PC-9 (cell line): ENCODE measurements at regions not wholly inside any gene's neighbourhood (a gene's known extent, or its start where the extent isn't known, plus 50 kb on each side); places are given as distances from the start of the nearest gene placed in this dataset.
"Not testable (repeated sequence)": the region's sequence is repeated elsewhere in the genome, so short reads cannot be mapped to it uniquely, and the experiment has no call there.

ENCODE experiments used
- BruUV-seq: library from RNA; stranded (reverse); fragments of 400-500 nt; replicated peaks from 2 replicates; lab custom pipeline; 2021; lab: Mats Ljungman, UMichigan
- CTCF ChIA-PET: fragments of 300-600 bp; sonication (Branson Sonifier 250); formaldehyde crosslinking; loops from one replicate; lab custom pipeline; 2022; ENCODE audit warnings: antibody characterized with exemption; lab: Charles Lee
- POLR2A ChIA-PET: fragments of 300-600 bp; sonication (Branson Sonifier 250); formaldehyde crosslinking; loops from one replicate; lab custom pipeline; 2022; ENCODE audit warnings: antibody characterized with exemption; ENCODE audit not compliant: unreplicated experiment; lab: Charles Lee
- DNase-seq, 2 experiments: peaks; one replicate each; pipeline versions ENCODE4 v3.0.0 to v3.0.0-alpha.2; 2015 to 2022; ENCODE audit warnings: mixed read lengths in 1 of 2
- H2AFZ ChIP-seq: fragments of 200-600 bp; sonication (generic); 2 replicates; pipeline ENCODE4 v1.8.1; 2017; ENCODE audit warnings: antibody characterized with exemption
- H3F3A ChIP-seq: fragments of 200-600 bp; sonication (generic); 2 replicates; pipeline ENCODE4 v1.8.1; 2017; ENCODE audit warnings: antibody characterized with exemption, mild to moderate bottlenecking, low read depth; ENCODE audit not compliant: insufficient read depth
- H3K27ac ChIP-seq: fragments of 200-600 bp; sonication (generic); 2 replicates; pipeline ENCODE4 v1.6.1; 2016; ENCODE audit warnings: mixed run types
- H3K27me3 ChIP-seq: fragments of 200-600 bp; sonication (generic); 2 replicates; pipeline ENCODE4 v1.6.1; 2016; ENCODE audit warnings: low read depth, mixed run types; ENCODE audit not compliant: insufficient read depth
- H3K36me3 ChIP-seq: fragments of 200-600 bp; sonication (generic); 2 replicates; pipeline ENCODE4 v1.6.1; 2016; ENCODE audit warnings: low read depth, mixed run types
- H3K4me1 ChIP-seq: fragments of 200-600 bp; sonication (generic); replicated peaks from 2 replicates; pipeline ENCODE4 v1.6.1; 2016; ENCODE audit warnings: mixed run types; ENCODE audit not compliant: insufficient read depth
- H3K4me2 ChIP-seq: fragments of 200-600 bp; sonication (generic); 2 replicates; pipeline ENCODE4 v1.6.1; 2017; ENCODE audit warnings: mixed run types
- H3K4me3 ChIP-seq: fragments of 200-600 bp; sonication (generic); 2 replicates; pipeline ENCODE4 v1.6.1; 2016; ENCODE audit warnings: mixed run types
- H3K79me2 ChIP-seq: fragments of 200-600 bp; sonication (generic); 2 replicates; pipeline ENCODE4 v1.6.1; 2017; ENCODE audit warnings: low read depth, mixed run types
- H3K9me2 ChIP-seq: fragments of 200-600 bp; sonication (generic); 2 replicates; pipeline ENCODE4 v1.8.1; 2017; ENCODE audit warnings: mild to moderate bottlenecking; ENCODE audit not compliant: insufficient read depth
- H3K9me3 ChIP-seq: fragments of 200-600 bp; sonication (generic); 2 replicates; pipeline ENCODE4 v1.8.1; 2016; ENCODE audit warnings: low read depth; ENCODE audit not compliant: insufficient read depth
- H4K20me1 ChIP-seq: fragments of 200-600 bp; sonication (generic); 2 replicates; pipeline ENCODE4 v1.8.1; 2017; ENCODE audit not compliant: insufficient read depth
- EZH2 ChIP-seq: fragments of 200-600 bp; sonication (generic); IDR thresholded peaks from 2 replicates; pipeline ENCODE4 v1.8.0; 2017; ENCODE audit warnings: antibody characterized with exemption, low read depth
- intact Hi-C: fragments of 100-400 bp; cut with micrococcal nuclease; formaldehyde crosslinking; loops from one replicate; pipeline ENCODE4 v1.10.0; 2022; ENCODE audit not compliant: unreplicated experiment
- TF ChIP-seq, protein P1 (sequence below): fragments of 200-600 bp; sonication (generic); conservative IDR thresholded peaks from 2 replicates; pipeline ENCODE4 v1.6.1; 2017; ENCODE audit warnings: mixed run types, antibody characterized with exemption, mild to moderate bottlenecking, moderate library complexity

DNA sequence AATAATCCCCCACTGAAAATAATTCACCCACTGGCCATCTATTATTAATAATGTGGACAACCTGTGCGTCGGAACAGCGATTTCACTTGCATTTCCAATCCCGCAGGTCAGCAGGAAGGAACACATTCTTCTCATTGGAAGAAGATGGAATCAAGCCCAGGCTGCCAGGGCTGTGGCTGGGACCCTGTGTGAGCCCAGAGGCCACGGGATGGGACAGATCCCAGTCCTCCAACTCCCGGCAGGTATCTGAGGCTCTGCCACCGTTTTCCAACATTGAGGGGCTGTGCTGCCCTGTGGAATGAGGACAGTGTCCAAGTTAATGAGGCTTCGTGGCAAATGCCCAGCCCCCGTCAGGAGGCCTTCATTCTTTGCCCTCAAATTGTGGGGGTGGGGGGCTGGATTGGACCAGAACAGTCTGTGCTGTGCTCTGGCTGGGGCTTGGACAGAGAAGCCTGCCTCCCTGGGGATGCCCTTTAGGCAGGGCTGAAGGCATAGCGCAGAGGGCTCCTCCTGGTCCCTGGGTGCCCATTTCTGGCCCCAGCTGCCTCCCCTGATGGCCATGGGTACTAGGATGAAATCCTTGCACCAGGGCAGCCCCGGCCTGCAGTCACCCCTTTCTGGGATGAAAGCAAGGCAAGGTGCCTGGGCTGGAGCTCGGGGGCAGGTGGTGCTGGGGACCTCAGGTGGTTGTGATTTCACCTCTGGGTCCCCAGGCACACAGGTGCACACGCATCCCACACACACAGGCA, 195.0 kb upstream of the PPP1R26 start:
- TF ChIP-seq EZH2 = no peak
- TF ChIP-seq, protein P1, sequence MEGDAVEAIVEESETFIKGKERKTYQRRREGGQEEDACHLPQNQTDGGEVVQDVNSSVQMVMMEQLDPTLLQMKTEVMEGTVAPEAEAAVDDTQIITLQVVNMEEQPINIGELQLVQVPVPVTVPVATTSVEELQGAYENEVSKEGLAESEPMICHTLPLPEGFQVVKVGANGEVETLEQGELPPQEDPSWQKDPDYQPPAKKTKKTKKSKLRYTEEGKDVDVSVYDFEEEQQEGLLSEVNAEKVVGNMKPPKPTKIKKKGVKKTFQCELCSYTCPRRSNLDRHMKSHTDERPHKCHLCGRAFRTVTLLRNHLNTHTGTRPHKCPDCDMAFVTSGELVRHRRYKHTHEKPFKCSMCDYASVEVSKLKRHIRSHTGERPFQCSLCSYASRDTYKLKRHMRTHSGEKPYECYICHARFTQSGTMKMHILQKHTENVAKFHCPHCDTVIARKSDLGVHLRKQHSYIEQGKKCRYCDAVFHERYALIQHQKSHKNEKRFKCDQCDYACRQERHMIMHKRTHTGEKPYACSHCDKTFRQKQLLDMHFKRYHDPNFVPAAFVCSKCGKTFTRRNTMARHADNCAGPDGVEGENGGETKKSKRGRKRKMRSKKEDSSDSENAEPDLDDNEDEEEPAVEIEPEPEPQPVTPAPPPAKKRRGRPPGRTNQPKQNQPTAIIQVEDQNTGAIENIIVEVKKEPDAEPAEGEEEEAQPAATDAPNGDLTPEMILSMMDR = no peak
- CTCF ChIA-PET = no interaction called here
- Histone ChIP-seq H3F3A (no peaks in the 10 kb centered on the region), H3K36me3 (no peaks in the 10 kb centered on the region), H3K79me2 (no peaks in the 10 kb centered on the region), H3K4me2 (no peak overlapping the region), H2AFZ (no peak overlapping the region), H3K27me3 (peaks cover 77% of the 10 kb centered on the region), H3K9me3 (no peaks in the 10 kb centered on the region), H3K9me2 (no peaks in the 10 kb centered on the region), H3K4me1 (no peaks in the 10 kb centered on the region), H3K4me3 (no peak overlapping the region), H4K20me1 (no peaks in the 10 kb centered on the region), H3K27ac (no peak overlapping the region)
- BruUV-seq = no TSS peak
- intact Hi-C loops = no loop called here
- POLR2A ChIA-PET = no interaction called here
- DNase-seq = no peak

DNA sequence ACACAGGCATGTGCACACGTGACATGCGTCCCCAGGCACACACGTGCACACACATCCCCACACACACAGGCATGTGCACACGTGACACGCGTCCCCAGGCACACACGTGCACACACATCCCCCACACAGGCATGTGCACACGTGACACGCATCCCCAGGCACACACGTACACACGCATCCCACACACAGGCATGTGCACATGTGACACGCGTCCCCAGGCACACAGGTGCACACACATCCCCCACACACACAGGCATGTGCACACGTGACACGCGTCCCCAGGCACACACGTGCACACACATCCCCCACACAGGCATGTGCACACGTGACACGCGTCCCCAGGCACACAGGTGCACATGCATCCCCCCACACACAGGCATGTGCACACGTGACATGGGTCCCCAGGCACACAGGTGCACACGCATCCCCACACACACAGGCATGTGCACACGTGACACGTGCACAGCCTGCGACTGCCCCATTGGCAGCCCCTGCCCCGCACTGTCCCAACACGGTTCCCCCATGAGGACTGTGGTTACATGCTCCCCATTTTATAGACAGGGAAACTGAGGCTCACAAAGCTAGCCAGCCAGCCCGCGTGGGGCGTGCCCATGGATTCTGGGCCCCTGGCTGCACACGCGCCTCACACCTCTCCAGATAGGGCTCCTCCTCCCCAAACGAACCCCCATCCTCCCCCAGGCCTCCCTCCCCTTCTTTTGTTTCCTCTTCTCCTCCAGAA, 193.2 kb upstream of the PPP1R26 start:
- H2AFZ ChIP-seq, H3K4me1 ChIP-seq, CTCF ChIA-PET, H3K9me2 ChIP-seq, H3F3A ChIP-seq, H3K79me2 ChIP-seq, POLR2A ChIA-PET, DNase-seq, H3K27ac ChIP-seq, BruUV-seq, H3K4me3 ChIP-seq, intact Hi-C loops, H3K9me3 ChIP-seq, H3K4me2 ChIP-seq, H3K36me3 ChIP-seq, H4K20me1 ChIP-seq: not testable (repeated sequence)
- peaks cover 77% of the 10 kb centered on the region for H3K27me3 ChIP-seq

DNA sequence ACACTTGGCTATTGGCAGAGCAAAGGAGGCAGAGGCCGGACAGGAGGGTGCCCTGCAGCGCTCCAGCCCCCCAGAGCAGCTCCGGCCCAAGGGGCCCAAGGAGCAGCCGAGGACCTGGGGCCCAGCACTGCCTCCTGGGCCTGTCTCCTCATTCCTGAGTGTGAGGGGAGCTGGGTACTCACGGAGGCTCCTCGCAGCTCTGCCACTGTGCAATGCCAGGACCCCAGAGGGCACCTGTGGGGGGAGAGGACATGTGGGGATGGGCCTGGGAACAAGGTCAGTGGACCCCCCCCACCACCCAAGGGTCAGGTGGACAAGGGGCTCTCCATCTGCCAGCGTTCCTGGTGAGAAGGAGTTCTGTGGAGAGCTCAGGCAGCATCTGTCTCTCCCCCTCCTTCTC, 192.6 kb upstream of the PPP1R26 start:
- ChIA-PET POLR2A (no interaction called here), CTCF (no interaction called here)
- no peak for DNase-seq
- Histone ChIP-seq H3K4me1 (no peaks in the 10 kb centered on the region), H4K20me1 (no peaks in the 10 kb centered on the region), H3F3A (no peaks in the 10 kb centered on the region), H3K27ac (no peak overlapping the region), H3K9me3 (no peaks in the 10 kb centered on the region), H3K4me2 (no peak overlapping the region), H3K4me3 (no peak overlapping the region), H3K27me3 (peaks cover 77% of the 10 kb centered on the region), H3K9me2 (no peaks in the 10 kb centered on the region), H2AFZ (no peak overlapping the region), H3K36me3 (no peaks in the 10 kb centered on the region), H3K79me2 (no peaks in the 10 kb centered on the region)
- intact Hi-C loops = no loop called here
- no TSS peak for BruUV-seq
- TF ChIP-seq EZH2 = no peak
- TF ChIP-seq, protein P1 = no peak
